Stimulated activated CD8-positive, alpha-beta memory T cell treated with anti-CD3 and anti-CD28 coated beads, Interleukin-7, amount 100 ng/mL, for 4 hours (primary cell): ENCODE measurements at regions not wholly inside any gene's neighbourhood (a gene's known extent, or its start where the extent isn't known, plus 50 kb on each side); places are given as distances from the start of the nearest gene placed in this dataset.

Experiments
- DNase-seq, 2 donors: peaks; one replicate each; pipeline ENCODE4 v3.0.0-alpha.2; 2020; ENCODE audit warnings: low read depth in 2 of 2

DNA sequence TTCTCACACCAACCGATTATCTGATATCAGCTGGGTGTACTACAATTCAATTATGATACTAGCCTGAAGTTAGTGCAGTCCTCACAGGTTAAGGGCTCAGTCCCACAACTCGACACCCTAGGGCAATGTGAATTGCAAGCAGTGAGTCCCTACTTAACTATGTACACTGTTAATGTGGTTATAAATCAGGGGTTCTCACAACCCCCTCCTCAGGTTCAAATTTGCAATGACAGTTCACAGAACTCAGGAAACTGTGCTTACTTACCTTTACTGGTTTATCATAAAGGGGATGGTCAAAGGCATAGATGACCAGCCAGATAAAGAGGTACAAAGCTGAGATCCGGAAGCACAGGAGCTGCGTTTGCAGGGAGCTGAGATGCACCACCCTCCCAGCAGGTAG is 1379.1 kb upstream of the CDH2 start:
- no peak for DNase-seq

DNA sequence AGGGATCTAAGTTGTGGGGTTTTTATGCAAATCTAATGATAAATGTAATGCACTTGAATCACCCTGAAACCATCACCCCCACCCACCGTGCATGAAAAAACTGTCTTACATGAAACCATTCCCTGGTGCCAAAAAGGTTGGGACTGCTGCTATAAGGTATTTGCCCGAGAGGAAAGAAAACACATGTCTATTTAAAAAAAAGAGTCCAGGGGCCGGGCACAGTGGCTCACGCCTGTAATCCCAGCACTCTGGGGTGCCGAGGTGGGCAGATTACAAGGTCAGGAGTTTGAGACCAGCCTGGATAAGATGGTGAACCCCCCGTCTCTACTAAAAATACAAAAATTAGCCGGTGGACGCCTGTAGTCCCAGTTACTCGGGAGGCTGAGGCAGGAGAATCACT is 1372.8 kb upstream of the CDH2 start:
- DNase-seq, result no peak

- no peak for DNase-seq
Measured at GRCh38 chr18:29547626-29548025, 1370.7 kb upstream of the CDH2 start.

DNA sequence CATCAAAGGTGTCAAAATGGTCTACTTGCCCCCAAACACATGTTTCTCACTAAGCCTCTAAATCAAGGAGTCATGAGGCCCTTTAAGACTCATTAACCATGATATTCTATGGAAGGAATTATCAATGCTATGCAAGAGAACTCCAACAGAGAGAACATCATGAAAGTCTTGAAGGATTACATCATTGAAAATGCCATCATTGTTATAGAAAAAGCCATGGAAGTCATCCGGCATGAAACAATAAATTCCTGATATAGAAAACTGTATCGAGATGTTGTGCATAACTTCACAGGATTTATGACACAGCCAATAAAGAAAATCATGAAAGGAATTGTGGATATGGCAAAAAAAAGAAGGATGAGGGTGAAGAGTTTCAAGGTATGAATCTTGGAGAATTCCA is 1363.6 kb upstream of the CDH2 start:
- DNase-seq, result no peak

- DNase-seq, result no peak
Measured at GRCh38 chr18:29531746-29532145, 1354.8 kb upstream of the CDH2 start.

- no peak for DNase-seq
Measured at GRCh38 chr18:29523371-29523770, 1346.4 kb upstream of the CDH2 start.

GRCh38 chr18:29512761-29513160 is 1335.8 kb upstream of the CDH2 start:
- DNase-seq, result no peak

- no peak for DNase-seq
Measured at GRCh38 chr18:29512203-29512602, 1335.3 kb upstream of the CDH2 start.

DNA sequence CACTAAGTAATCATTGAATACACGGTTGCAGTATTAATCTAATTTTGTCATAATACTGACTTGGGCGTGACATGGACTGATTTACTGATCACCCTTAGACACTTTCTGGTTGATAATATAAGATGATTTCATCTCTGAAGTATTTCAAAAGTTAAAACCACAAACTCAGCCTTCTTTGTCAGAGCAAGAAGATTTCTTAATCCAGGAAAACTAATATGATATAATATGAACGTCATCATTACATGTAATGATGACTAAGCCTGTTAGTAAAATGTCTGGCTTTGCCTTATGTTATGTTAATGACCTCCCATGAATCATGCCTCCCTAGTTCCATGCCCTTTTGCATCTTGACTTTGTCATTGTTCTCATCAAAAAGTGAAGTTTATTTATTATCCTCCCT is 1325.0 kb upstream of the CDH2 start:
- DNase-seq, result no peak

DNA sequence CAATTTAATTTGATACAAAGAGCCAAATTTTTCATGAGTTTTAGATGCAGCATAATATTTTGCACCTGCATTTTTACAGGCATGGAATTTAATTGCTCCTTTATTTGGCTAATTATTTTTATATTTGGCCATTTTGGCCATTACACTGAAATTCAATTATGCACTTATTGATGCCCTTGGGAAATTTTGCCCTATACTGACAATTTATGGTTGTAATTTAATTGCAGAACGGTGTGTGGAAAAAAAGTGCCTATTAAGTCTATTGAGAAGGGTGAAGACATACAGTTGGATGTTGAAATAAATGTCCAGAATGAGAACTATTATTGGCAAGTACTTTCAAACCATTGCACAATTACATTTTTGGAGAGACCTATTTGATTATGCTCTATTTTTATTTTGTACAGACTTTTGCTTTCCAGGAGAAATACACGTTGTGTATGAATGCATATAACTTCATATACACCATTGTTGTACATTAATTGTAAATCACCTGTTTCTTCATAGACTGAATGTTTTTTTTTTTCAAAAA is 1319.3 kb upstream of the CDH2 start:
- no peak for DNase-seq

GRCh38 chr18:29494371-29494770 is 1317.4 kb upstream of the CDH2 start:
- DNase-seq, result no peak

- no peak for DNase-seq
Measured at GRCh38 chr18:29491907-29492306, 1315.0 kb upstream of the CDH2 start.

DNA sequence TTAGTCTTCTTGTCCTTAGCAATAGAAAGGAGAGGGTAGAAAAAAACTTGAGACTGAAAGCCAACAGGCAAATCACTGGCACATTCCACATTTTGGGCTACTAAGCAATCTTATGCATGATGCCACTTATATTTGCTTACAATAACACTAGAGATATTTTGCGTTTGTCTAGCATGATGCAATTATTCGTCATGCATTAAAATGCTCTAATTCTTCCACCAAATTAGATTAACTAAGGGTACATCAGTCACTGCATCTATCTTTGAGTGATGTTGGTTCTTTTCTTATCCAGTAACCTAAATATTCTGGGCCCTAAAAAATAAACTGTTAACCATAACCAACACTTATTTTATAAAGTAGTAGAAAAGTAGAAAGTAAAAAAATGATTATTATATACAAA is 1311.7 kb upstream of the CDH2 start:
- no peak for DNase-seq

DNA sequence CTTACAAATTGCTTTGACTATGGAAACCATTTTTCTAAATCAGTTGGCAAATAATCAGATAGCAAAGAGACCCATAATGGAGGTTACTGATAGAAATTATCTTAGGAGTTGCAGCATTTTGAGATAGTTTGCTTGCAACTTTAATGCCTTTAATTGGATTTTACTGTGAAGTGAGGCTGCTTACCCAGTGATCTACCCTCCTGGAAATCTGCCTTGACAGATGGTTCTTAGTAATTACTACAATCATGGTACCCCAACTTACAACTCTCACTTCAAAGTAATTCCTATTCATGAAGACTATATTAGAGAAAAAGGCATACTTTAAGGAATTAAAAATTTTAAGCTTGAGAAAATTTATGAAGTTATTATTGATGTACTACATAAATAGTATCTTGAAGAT is 1288.6 kb upstream of the CDH2 start:
- no peak for DNase-seq

- DNase-seq, result no peak
Measured at GRCh38 chr18:29459972-29460371, 1283.0 kb upstream of the CDH2 start.

GRCh38 chr18:29457316-29457889 is 1280.5 kb upstream of the CDH2 start:
- DNase-seq, result no peak

- DNase-seq, result no peak
Measured at GRCh38 chr18:29449424-29449823, 1272.5 kb upstream of the CDH2 start.

- no peak for DNase-seq
Measured at GRCh38 chr18:29439398-29439797, 1262.5 kb upstream of the CDH2 start.

DNA sequence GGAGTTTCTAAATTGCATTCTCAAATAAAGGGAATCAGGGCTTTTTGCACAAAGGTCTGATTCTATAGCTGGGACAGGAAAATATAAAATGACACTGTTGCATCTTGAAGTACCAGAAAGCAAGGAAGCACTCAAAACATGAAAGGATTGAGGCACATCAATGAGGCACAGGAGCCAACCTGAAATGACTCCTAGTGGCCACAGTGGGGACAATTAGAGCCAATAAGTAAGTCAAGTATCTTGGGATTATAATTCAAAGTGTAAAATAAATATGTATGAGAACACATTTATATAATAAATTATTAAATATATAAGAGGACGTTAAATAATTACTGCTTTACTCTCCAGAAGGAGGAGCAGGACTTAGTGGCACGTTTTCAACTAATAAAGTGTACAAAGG is 1259.5 kb upstream of the CDH2 start:
- DNase-seq, result no peak

DNA sequence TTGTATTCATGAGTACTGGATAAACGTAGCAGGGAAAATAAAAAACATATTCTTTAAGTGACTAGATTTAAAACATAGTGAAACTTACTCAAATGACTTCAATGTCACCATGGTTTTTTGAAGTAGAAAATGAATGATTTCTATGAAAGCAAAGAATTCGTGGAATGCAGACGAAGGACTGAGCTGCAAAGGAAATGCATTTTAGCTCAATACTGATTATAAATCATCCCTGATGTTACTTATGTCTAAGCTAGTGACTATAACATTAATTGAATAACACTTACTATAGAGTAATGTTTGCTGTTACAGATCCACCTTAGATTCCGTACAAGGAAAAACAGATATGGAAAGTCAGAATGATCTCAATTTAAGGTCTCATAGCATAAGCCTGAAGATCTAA is 1257.7 kb upstream of the CDH2 start:
- no peak for DNase-seq

DNA sequence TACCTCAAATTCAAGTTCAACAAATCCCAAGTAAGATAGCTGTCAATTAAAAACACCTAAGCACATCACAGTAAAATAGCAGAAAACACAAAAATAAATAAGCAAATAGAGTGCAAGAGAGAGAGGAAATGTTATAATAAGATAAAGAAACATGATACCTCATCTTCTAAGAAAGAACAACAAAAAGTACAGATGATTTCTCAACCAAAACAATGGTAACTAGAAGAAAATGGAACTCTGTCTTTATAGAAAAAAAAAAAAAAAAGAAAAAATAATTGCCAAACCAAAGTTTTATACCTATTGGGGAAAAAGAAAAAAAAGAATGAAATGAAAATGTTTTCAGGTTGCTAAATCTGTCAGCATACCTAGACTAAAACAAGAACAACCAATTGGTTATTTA is 1253.5 kb upstream of the CDH2 start:
- no peak for DNase-seq

DNA sequence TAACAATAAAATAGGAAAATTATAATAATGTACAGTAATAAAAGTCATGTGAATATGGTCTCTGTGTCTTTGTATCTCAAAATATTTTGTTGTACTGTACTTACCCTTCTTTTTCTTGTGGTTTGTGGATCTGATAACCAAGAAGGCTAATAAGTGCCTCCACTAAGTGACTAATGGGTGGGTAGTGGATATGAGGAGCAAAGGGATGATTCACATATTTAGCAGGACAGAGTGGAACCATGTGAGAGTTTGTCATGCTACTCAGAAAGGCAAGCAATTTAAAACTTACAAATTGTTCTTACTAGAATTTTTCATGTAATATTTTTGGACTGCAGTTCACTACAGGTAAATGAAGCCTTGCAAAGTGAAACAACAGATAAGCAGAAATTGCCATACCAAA is 1241.2 kb upstream of the CDH2 start:
- DNase-seq, result no peak

GRCh38 chr18:29406996-29407395 is 1230.1 kb upstream of the CDH2 start:
- no peak for DNase-seq

- DNase-seq, result no peak
Measured at GRCh38 chr18:29397536-29397935, 1220.6 kb upstream of the CDH2 start.
